Karpas-422 (cell line): ENCODE measurements at regions not wholly inside any gene's neighbourhood (a gene's known extent, or its start where the extent isn't known, plus 50 kb on each side); places are given as distances from the start of the nearest gene placed in this dataset.
A peak's percentile ranks its signal among the peaks of the same experiment; 100 is the strongest.

Experiments used
- DNase-seq: peaks from one replicate; pipeline ENCODE4 v3.0.0-alpha.2; 2015
- H2AFZ ChIP-seq: fragments of 200-600 bp; sonication (generic); 2 replicates; pipeline ENCODE4 v1.6.1; 2014; ENCODE audit warnings: antibody characterized with exemption, low read length, mixed read lengths
- H3K27ac ChIP-seq: fragments of 200-600 bp; sonication (generic); 2 replicates; pipeline ENCODE4 v1.5.1; 2014; ENCODE audit warnings: mild to moderate bottlenecking, low read length, moderate library complexity
- H3K27me3 ChIP-seq: fragments of 200-600 bp; sonication (generic); 2 replicates; pipeline ENCODE4 v1.6.1; 2014; ENCODE audit warnings: low read length, mixed read lengths
- H3K36me3 ChIP-seq: fragments of 200-600 bp; sonication (generic); 2 replicates; pipeline ENCODE4 v1.6.1; 2014; ENCODE audit warnings: low read length, mixed read lengths; ENCODE audit not compliant: insufficient read depth
- H3K4me1 ChIP-seq: fragments of 200-600 bp; sonication (generic); 2 replicates; pipeline ENCODE4 v1.6.1; 2014; ENCODE audit warnings: mild to moderate bottlenecking, low read length, mixed read lengths
- H3K4me2 ChIP-seq: fragments of 200-600 bp; sonication (generic); 2 replicates; pipeline ENCODE4 v1.6.1; 2014; ENCODE audit warnings: low read length, low read depth, mild to moderate bottlenecking; ENCODE audit not compliant: poor library complexity, severe bottlenecking
- H3K4me3 ChIP-seq: fragments of 200-600 bp; sonication (generic); 2 replicates; pipeline ENCODE4 v1.5.1; 2014; ENCODE audit warnings: mild to moderate bottlenecking, antibody characterized with exemption, low read length, mixed read lengths
- H3K79me2 ChIP-seq: fragments of 200-600 bp; sonication (generic); 2 replicates; pipeline ENCODE4 v1.6.1; 2014; ENCODE audit warnings: mild to moderate bottlenecking, low read length, mixed read lengths
- H3K9ac ChIP-seq: fragments of 200-600 bp; sonication (generic); 2 replicates; pipeline ENCODE4 v1.6.0; 2014; ENCODE audit warnings: low read length
- H3K9me2 ChIP-seq: fragments of 200-600 bp; sonication (generic), shearing (Covaris generic); replicated peaks from 2 replicates; pipeline ENCODE4 v1.6.0; 2014; ENCODE audit warnings: mild to moderate bottlenecking, low read length, moderate library complexity; ENCODE audit not compliant: insufficient read depth
- H3K9me3 ChIP-seq: fragments of 300-700, 200-600 bp; sonication (generic); 2 replicates; pipeline ENCODE4 v1.6.1; 2014; ENCODE audit warnings: low read length, mixed read lengths
- H4K20me1 ChIP-seq: fragments of 200-600 bp; sonication (generic); 2 replicates; pipeline ENCODE4 v1.6.1; 2014; ENCODE audit warnings: mild to moderate bottlenecking, antibody characterized with exemption, low read length, low read depth; ENCODE audit not compliant: insufficient read depth

DNA sequence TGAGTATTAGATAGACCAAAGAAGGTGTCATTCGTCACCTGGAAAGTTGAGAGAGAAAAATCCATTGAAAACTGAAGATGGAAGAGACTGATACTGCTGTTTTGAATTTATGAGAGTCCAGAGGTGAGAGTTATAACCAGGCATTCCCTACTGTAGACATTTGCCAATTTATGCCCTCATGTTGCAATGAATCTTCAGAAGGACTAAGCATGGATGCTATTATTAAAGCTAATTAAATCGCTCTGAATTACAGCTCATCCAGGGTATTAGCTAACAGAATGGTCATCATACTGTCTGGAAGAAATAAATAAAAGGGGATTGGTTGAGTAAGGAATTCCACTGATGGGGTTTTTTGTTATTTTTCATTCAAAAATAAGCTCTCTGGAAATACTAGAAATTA is 101.6 kb upstream of the PLPP4 start:
- Histone ChIP-seq H2AFZ (no peak overlapping the region), H3K79me2 (no peaks in the 10 kb centered on the region), H3K36me3 (no peaks in the 10 kb centered on the region), H3K9ac (no peak overlapping the region), H3K9me2 (no peaks in the 10 kb centered on the region), H3K27me3 (no peaks in the 10 kb centered on the region), H3K4me2 (no peak overlapping the region), H4K20me1 (no peaks in the 10 kb centered on the region), H3K4me3 (no peak overlapping the region), H3K4me1 (no peaks in the 10 kb centered on the region), H3K9me3 (no peaks in the 10 kb centered on the region), H3K27ac (no peak overlapping the region)
- no peak for DNase-seq

DNA sequence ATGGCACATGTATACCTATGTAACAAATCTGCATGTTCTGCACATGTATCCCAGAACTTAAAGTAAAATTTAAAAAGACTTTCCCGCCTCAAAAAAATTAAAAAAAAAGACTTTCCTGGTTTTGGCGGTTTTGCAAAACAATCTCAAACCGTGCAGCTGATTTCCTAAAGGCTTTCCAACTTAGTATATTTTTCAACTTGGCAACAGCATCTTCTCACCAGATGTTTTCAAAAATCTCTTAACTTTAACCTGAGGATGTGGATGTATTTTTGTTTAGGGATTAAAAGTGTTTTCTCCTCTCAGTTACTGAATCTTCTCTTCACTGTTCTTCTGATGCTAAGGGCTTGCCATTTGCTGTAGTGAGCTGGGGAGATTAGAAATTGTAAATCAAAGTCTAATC is 96.5 kb upstream of the PLPP4 start:
- Histone ChIP-seq H3K27ac (no peak overlapping the region), H4K20me1 (no peaks in the 10 kb centered on the region), H3K4me2 (no peak overlapping the region), H3K9ac (no peak overlapping the region), H3K4me1 (no peaks in the 10 kb centered on the region), H3K27me3 (no peaks in the 10 kb centered on the region), H3K9me3 (no peaks in the 10 kb centered on the region), H3K4me3 (no peak overlapping the region), H3K79me2 (no peaks in the 10 kb centered on the region), H3K36me3 (peaks cover 4% of the 10 kb centered on the region; the same call in 1 of the 2 replicates), H3K9me2 (no peaks in the 10 kb centered on the region), H2AFZ (no peak overlapping the region)
- no peak for DNase-seq

DNA sequence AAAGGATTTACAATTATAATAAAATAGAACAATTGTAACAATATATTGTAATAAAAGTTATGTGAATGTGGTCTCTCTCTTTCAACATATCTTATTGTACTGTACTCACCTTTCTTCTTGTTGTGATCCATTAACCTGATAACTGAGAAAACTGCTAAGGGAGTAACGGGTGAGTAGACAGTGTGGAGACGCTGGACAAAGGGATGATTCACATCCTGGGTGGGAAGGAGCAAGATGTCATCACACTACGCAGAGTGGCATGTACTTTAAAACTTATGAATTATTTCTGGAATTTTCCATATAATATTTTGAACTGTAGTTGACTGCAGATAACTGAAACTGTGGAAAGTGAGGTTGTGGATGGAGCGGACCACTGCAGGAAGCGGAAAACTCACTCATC is 91.2 kb upstream of the PLPP4 start:
- Histone ChIP-seq H3K9me3 (no peaks in the 10 kb centered on the region), H3K4me3 (no peak overlapping the region), H3K79me2 (no peaks in the 10 kb centered on the region), H4K20me1 (no peaks in the 10 kb centered on the region), H3K4me1 (peaks cover 37% of the 10 kb centered on the region), H3K4me2 (no peak overlapping the region), H3K36me3 (peaks cover 4% of the 10 kb centered on the region; the same call in 1 of the 2 replicates), H3K27me3 (no peaks in the 10 kb centered on the region), H3K27ac (no peak overlapping the region), H2AFZ (no peak overlapping the region), H3K9me2 (no peaks in the 10 kb centered on the region), H3K9ac (no peak overlapping the region)
- no peak for DNase-seq

DNA sequence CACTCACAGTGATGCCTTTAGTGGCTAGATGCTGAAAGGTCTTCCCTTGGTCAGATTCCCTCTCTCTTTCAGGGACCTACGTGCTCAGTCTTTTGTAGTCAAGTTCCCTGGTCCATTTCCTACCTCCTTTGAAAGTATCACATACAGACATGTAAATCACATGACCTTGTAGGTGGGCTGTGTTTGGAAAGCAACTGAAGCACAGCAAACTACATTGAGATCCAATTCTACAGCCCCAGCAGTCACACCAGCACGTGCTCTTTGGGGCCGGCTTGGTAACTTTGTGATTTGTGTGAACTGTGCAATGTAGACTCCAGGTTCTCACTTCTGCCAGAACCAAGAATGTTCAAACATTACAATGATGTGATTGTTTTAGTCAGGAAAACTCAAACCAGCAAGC is 89.7 kb upstream of the PLPP4 start:
- Histone ChIP-seq H3K27ac (no peak overlapping the region), H3K36me3 (peaks cover 4% of the 10 kb centered on the region; the same call in 1 of the 2 replicates), H3K4me2 (no peak overlapping the region), H3K9ac (no peak overlapping the region), H3K27me3 (no peaks in the 10 kb centered on the region), H3K79me2 (no peaks in the 10 kb centered on the region), H4K20me1 (no peaks in the 10 kb centered on the region), H3K4me1 (peaks cover 37% of the 10 kb centered on the region), H3K9me3 (no peaks in the 10 kb centered on the region), H3K4me3 (no peak overlapping the region), H3K9me2 (no peaks in the 10 kb centered on the region), H2AFZ (no peak overlapping the region)
- no peak for DNase-seq

DNA sequence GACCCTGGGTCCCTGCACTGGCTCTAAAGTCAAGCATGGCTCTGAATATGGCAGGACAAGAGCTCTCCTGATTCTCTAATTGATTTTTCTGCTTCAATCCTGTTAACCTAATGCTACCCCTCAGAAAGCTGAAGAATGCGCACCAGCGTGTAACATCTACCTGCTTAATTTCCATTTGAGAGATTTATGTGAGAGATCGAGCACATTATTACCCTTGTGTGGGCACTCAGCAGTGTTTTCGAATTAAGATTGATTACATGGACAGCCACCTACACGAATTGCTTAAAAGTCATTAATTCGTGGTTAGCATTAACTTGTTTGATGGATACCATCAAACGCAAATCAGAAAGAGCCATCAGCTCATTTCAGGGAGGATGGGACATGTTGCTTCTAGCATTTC is 88.7 kb upstream of the PLPP4 start:
- Histone ChIP-seq H2AFZ (no peak overlapping the region), H3K36me3 (no peaks in the 10 kb centered on the region), H4K20me1 (no peaks in the 10 kb centered on the region), H3K9ac (no peak overlapping the region), H3K27ac (no peak overlapping the region), H3K9me3 (no peaks in the 10 kb centered on the region), H3K4me1 (peaks cover 37% of the 10 kb centered on the region), H3K9me2 (no peaks in the 10 kb centered on the region), H3K4me3 (no peak overlapping the region), H3K79me2 (no peaks in the 10 kb centered on the region), H3K4me2 (no peak overlapping the region), H3K27me3 (no peaks in the 10 kb centered on the region)
- no peak for DNase-seq

DNA sequence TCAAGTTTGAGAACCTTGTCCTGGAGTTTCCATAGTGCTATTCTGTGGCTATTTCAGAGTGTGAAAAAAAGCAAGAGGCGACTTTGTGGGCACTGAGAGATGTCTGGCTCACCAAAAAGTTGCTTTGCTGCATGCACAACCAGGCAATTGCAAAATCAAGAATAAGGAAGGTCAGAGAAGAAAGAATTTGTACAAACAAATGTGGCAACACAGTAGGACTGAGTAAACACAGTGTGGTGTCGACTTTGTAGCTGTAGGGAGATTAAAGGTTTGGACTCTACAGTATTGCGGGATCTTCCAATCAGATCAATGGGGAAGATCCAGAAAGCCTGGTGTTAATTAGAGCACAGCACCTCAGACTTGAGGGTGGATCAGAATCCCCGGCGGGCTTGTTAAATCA is 88.1 kb upstream of the PLPP4 start:
- H3K9me3 ChIP-seq, result no peaks in the 10 kb centered on the region
- H3K27me3 ChIP-seq, result no peaks in the 10 kb centered on the region
- H3K4me2 ChIP-seq, result no peak overlapping the region
- H3K79me2 ChIP-seq, result no peaks in the 10 kb centered on the region
- no peaks in the 10 kb centered on the region for H4K20me1 ChIP-seq
- H3K4me1 ChIP-seq, result peaks cover 37% of the 10 kb centered on the region
- no peak overlapping the region for H3K4me3 ChIP-seq
- H3K9ac ChIP-seq, result no peak overlapping the region
- no peak overlapping the region for H2AFZ ChIP-seq
- H3K36me3 ChIP-seq, result no peaks in the 10 kb centered on the region
- H3K27ac ChIP-seq, result no peak overlapping the region
- no peak for DNase-seq
- no peaks in the 10 kb centered on the region for H3K9me2 ChIP-seq

DNA sequence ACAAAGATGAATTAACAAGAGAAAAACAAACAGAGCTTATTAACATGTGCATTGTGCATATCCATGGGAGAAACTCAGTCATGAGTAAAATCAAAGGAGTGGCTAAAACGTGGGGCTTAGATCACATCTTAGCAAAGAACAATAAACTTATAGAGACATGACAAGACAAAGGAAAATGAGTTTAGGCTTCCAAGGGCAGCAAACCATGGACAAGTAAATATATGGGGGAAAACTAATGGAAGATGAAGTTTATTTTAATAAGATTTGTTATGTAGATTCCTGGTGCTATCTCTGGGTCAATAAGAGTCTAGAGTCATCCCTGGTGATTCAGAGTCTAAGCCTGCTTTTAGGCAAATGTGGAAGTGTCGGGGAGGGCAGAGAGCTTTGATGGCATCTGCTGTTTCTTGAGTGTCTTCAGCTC is 87.2 kb upstream of the PLPP4 start:
- H3K79me2 ChIP-seq, result no peaks in the 10 kb centered on the region
- peaks cover 37% of the 10 kb centered on the region for H3K4me1 ChIP-seq
- H3K4me3 ChIP-seq, result no peak overlapping the region
- H2AFZ ChIP-seq, result no peak overlapping the region
- H3K36me3 ChIP-seq, result no peaks in the 10 kb centered on the region
- no peaks in the 10 kb centered on the region for H3K27me3 ChIP-seq
- H3K9me3 ChIP-seq, result no peaks in the 10 kb centered on the region
- H3K27ac ChIP-seq, result peak overlapping the region; percentile 31
- H4K20me1 ChIP-seq, result no peaks in the 10 kb centered on the region
- peak overlapping the region; percentile 9 for H3K4me2 ChIP-seq
- no peaks in the 10 kb centered on the region for H3K9me2 ChIP-seq
- DNase-seq, result peak; percentile 56
- H3K9ac ChIP-seq, result no peak overlapping the region

DNA sequence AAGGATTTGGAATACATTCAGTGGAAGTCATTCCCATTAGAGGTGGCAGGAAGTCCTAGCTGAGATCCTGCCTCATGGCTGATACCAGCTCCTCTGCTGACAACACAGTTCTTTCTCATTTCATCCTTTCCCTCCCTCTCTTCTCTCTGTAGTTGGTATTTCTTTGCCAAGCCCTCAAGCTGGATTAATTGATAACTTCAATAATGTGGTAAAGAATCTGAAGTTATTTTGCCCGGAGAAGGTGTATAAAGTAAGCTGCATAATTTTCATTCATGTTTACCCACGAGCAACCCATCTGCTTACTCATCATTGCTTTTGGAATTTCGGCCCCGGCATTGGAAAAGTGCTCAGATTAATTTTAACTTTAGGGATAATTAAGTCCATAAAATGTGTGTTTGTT is 85.2 kb upstream of the PLPP4 start:
- Histone ChIP-seq H3K4me3 (no peak overlapping the region), H3K9ac (no peak overlapping the region), H3K4me1 (peaks cover 31% of the 10 kb centered on the region), H3K36me3 (no peaks in the 10 kb centered on the region), H3K4me2 (no peak overlapping the region), H3K9me3 (no peaks in the 10 kb centered on the region), H4K20me1 (no peaks in the 10 kb centered on the region), H3K9me2 (no peaks in the 10 kb centered on the region), H2AFZ (no peak overlapping the region), H3K79me2 (no peaks in the 10 kb centered on the region), H3K27me3 (no peaks in the 10 kb centered on the region), H3K27ac (no peak overlapping the region)
- DNase-seq, result no peak

DNA sequence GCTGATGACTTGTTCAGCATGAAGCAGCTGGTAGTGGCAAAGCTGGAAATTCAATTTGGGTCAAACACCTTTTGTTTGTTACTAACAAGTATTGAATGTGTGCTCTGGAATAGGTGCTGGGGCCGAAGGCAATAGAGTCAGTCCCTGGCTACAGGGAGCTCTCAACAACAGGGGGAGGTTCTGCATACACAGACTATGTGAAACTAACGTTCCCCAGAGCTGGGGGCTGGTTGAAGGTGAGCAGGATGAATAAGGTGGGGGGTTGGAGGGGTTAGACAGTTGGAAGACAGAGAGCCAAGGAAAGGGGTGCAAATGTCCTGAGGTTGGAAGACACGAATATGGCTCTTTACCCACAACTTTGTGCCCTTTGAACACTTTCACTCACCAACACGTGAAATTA is 84.1 kb upstream of the PLPP4 start:
- Histone ChIP-seq H3K4me2 (no peak overlapping the region), H3K9me2 (no peaks in the 10 kb centered on the region), H3K27me3 (no peaks in the 10 kb centered on the region), H2AFZ (no peak overlapping the region), H3K79me2 (no peaks in the 10 kb centered on the region), H3K27ac (no peak overlapping the region), H3K9ac (no peak overlapping the region), H3K36me3 (no peaks in the 10 kb centered on the region), H3K9me3 (no peaks in the 10 kb centered on the region), H3K4me1 (peaks cover 25% of the 10 kb centered on the region), H3K4me3 (no peak overlapping the region), H4K20me1 (no peaks in the 10 kb centered on the region)
- DNase-seq, result no peak
